HepG2 (cell line): ENCODE measurements at regions not wholly inside any gene's neighbourhood (a gene's known extent, or its start where the extent isn't known, plus 50 kb on each side); places are given as distances from the start of the nearest gene placed in this dataset.
A peak's percentile ranks its signal among the peaks of the same experiment; 100 is the strongest.

Experiments used
- BHLHE40 ChIP-seq: IDR thresholded peaks from 2 replicates; pipeline ENCODE4 v1.6.1; 2011; ENCODE audit warnings: low read length, improper control_type of control experiment
- DNMT3B ChIP-seq: conservative IDR thresholded peaks from 2 replicates; pipeline ENCODE4 v1.6.1; 2016; ENCODE audit warnings: missing biosample characterization, control low read depth
- GLI4 ChIP-seq: sonication (generic); formaldehyde crosslinking; IDR thresholded peaks from 2 replicates; pipeline ENCODE4 v1.5.1; 2020; ENCODE audit warnings: missing genetic modification reagents, mild to moderate bottlenecking, moderate library complexity, borderline replicate concordance
- HDAC1 ChIP-seq: sonication (generic); formaldehyde crosslinking; IDR thresholded peaks from 2 replicates; pipeline ENCODE4 v1.5.1; 2020; ENCODE audit warnings: mild to moderate bottlenecking, missing genetic modification reagents
- HES4 ChIP-seq: sonication (generic); formaldehyde crosslinking; IDR thresholded peaks from 2 replicates; pipeline ENCODE4 v1.9.0; 2021; ENCODE audit warnings: mild to moderate bottlenecking, missing genetic modification reagents, borderline replicate concordance
- HNF4A ChIP-seq: sonication (generic); formaldehyde crosslinking; IDR thresholded peaks from 2 replicates; pipeline ENCODE4 v1.4.0; 2020; ENCODE audit warnings: missing genetic modification reagents
- MEF2D ChIP-seq: sonication (generic); formaldehyde crosslinking; IDR thresholded peaks from 2 replicates; pipeline ENCODE4 v1.5.1; 2020; ENCODE audit warnings: mild to moderate bottlenecking, missing genetic modification reagents
- RAD21 ChIP-seq: fragments of 450-650 bp; formaldehyde crosslinking; IDR thresholded peaks from 2 replicates; pipeline ENCODE4 v1.5.0; 2020; ENCODE audit warnings: mild to moderate bottlenecking
- SIX1 ChIP-seq: sonication (generic); formaldehyde crosslinking; IDR thresholded peaks from 2 replicates; pipeline ENCODE4 v1.4.0; 2020; ENCODE audit warnings: missing genetic modification reagents, borderline replicate concordance
- SP5 ChIP-seq: IDR thresholded peaks from 2 replicates; pipeline ENCODE4 v1.6.1; 2016; ENCODE audit warnings: low read depth, borderline replicate concordance
- XRCC5 ChIP-seq: fragments of 200-400 bp; formaldehyde crosslinking; optimal IDR thresholded peaks from 2 replicates; pipeline ENCODE3; 2017; ENCODE audit warnings: mild to moderate bottlenecking, low read length
- ZFP41 ChIP-seq: sonication (generic); formaldehyde crosslinking; IDR thresholded peaks from 2 replicates; pipeline ENCODE4 v1.4.0; 2020; ENCODE audit warnings: mild to moderate bottlenecking, missing genetic modification reagents, borderline replicate concordance
- ZFP62 ChIP-seq: sonication (generic); formaldehyde crosslinking; IDR thresholded peaks from 2 replicates; pipeline ENCODE4 v1.4.0; 2020; ENCODE audit warnings: missing genetic modification reagents
- ZNF160 ChIP-seq: sonication (generic); formaldehyde crosslinking; IDR thresholded peaks from 2 replicates; pipeline ENCODE4 v1.8.0; 2022; ENCODE audit warnings: mild to moderate bottlenecking, inconsistent platforms, missing genetic modification reagents
- ZNF253 ChIP-seq: sonication (generic); formaldehyde crosslinking; IDR thresholded peaks from 2 replicates; pipeline ENCODE4 v1.8.0; 2022; ENCODE audit warnings: mild to moderate bottlenecking, missing genetic modification reagents, borderline replicate concordance
- ZNF33B ChIP-seq: sonication (generic); formaldehyde crosslinking; IDR thresholded peaks from 2 replicates; pipeline ENCODE4 v1.5.1; 2020; ENCODE audit warnings: mild to moderate bottlenecking, missing genetic modification reagents
- ZNF678 ChIP-seq: sonication (generic); formaldehyde crosslinking; IDR thresholded peaks from 2 replicates; pipeline ENCODE4 v1.4.0; 2020; ENCODE audit warnings: mild to moderate bottlenecking, missing genetic modification reagents
- ZNF772 ChIP-seq: sonication (generic); formaldehyde crosslinking; IDR thresholded peaks from 2 replicates; pipeline ENCODE4 v1.5.0; 2020; ENCODE audit warnings: mild to moderate bottlenecking, missing genetic modification reagents
- ZNF781 ChIP-seq: sonication (generic); formaldehyde crosslinking; IDR thresholded peaks from 2 replicates; pipeline ENCODE4 v1.5.1; 2020; ENCODE audit warnings: borderline replicate concordance, mild to moderate bottlenecking, missing genetic modification reagents; ENCODE audit errors: not compliant biosample characterization
- TF ChIP-seq, protein P1 (sequence below): IDR thresholded peaks from 2 replicates; pipeline ENCODE4 v1.6.1; 2012; ENCODE audit warnings: low read depth, low read length, improper control_type of control experiment
- TF ChIP-seq, protein P2 (sequence below): sonication (generic); formaldehyde crosslinking; IDR thresholded peaks from 2 replicates; pipeline ENCODE4 v1.8.0; 2022; ENCODE audit warnings: mild to moderate bottlenecking, missing genetic modification reagents
- TF ChIP-seq, protein P3 (sequence below): IDR thresholded peaks from 2 replicates; pipeline ENCODE4 v1.6.1; 2012; ENCODE audit warnings: low read length, improper control_type of control experiment
- TF ChIP-seq, protein P4 (sequence below): sonication (generic); formaldehyde crosslinking; IDR thresholded peaks from 2 replicates; pipeline ENCODE4 v1.4.0; 2020; ENCODE audit warnings: mild to moderate bottlenecking, missing genetic modification reagents, borderline replicate concordance

DNA sequence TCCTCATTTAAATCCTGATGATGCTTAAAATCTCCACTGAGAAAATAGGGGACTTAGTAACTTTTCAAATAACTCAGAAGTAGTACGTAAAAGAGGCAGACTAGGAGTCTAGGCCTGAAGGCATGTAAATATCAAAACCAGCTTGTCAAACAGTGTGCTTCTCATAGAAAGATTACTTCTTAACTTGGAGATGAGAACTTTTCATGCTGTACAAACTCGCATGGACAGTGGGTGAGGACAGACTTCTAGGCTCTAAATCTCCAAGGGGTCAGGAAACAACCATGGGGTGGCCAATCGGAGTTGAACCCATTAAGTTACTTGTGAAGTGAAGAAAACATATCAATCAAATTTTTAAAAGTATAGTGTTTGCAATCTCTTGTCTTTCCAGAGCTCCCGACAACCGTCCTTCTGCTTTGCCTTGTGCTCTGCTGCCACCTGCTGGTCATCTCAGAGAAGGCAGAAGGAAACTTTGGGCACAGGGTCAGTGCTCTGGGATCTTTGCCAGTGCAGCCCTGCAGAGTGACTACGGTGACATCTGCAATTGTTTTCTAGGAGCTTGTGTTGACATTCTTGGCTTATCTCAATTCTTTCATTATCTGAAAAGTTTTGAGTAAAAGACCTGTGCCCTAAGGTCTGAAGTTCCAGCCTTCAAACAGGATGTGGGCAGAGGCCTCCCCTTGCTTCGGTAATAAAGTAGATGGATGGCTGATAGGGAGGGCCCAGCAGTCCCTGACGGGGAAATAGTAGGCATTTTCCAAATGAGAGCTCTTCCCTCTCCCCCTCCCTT is 105.1 kb upstream of the PDE4B start (continued):
- TF ChIP-seq, protein P1, sequence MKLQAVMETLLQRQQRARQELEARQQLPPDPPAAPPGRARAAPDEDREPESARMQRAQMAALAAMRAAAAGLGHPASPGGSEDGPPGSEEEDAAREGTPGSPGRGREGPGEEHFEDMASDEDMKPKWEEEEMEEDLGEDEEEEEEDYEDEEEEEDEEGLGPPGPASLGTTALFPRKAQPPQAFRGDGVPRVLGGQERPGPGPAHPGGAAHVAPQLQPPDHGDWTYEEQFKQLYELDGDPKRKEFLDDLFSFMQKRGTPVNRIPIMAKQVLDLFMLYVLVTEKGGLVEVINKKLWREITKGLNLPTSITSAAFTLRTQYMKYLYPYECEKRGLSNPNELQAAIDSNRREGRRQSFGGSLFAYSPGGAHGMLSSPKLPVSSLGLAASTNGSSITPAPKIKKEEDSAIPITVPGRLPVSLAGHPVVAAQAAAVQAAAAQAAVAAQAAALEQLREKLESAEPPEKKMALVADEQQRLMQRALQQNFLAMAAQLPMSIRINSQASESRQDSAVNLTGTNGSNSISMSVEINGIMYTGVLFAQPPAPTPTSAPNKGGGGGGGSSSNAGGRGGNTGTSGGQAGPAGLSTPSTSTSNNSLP, result no peak; the same call in 1 of the 2 replicates
- 0 out of 2 replicates have a peak, but pooled peaks have one; percentile 65 for TF ChIP-seq MEF2D (CRISPR knock-in tag)
- TF ChIP-seq ZFP62 (CRISPR knock-in tag), result no peak
- no peak; the same call in 1 of the 2 replicates for TF ChIP-seq SP5
- TF ChIP-seq ZNF160 (CRISPR knock-in tag), result no peak
- TF ChIP-seq ZNF678 (CRISPR knock-in tag), result no peak
- TF ChIP-seq ZNF781 (CRISPR knock-in tag), result no peak
- no peak for TF ChIP-seq GLI4 (CRISPR knock-in tag)
- peak; percentile 91 for TF ChIP-seq HNF4A (CRISPR knock-in tag)
- TF ChIP-seq, protein P2, sequence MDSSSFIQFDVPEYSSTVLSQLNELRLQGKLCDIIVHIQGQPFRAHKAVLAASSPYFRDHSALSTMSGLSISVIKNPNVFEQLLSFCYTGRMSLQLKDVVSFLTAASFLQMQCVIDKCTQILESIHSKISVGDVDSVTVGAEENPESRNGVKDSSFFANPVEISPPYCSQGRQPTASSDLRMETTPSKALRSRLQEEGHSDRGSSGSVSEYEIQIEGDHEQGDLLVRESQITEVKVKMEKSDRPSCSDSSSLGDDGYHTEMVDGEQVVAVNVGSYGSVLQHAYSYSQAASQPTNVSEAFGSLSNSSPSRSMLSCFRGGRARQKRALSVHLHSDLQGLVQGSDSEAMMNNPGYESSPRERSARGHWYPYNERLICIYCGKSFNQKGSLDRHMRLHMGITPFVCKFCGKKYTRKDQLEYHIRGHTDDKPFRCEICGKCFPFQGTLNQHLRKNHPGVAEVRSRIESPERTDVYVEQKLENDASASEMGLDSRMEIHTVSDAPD, result no peak
- peak; percentile 82 for TF ChIP-seq HDAC1 (CRISPR knock-in tag)
- TF ChIP-seq SIX1 (CRISPR knock-in tag), result no peak
- no peak for TF ChIP-seq ZNF33B
- TF ChIP-seq, protein P3, sequence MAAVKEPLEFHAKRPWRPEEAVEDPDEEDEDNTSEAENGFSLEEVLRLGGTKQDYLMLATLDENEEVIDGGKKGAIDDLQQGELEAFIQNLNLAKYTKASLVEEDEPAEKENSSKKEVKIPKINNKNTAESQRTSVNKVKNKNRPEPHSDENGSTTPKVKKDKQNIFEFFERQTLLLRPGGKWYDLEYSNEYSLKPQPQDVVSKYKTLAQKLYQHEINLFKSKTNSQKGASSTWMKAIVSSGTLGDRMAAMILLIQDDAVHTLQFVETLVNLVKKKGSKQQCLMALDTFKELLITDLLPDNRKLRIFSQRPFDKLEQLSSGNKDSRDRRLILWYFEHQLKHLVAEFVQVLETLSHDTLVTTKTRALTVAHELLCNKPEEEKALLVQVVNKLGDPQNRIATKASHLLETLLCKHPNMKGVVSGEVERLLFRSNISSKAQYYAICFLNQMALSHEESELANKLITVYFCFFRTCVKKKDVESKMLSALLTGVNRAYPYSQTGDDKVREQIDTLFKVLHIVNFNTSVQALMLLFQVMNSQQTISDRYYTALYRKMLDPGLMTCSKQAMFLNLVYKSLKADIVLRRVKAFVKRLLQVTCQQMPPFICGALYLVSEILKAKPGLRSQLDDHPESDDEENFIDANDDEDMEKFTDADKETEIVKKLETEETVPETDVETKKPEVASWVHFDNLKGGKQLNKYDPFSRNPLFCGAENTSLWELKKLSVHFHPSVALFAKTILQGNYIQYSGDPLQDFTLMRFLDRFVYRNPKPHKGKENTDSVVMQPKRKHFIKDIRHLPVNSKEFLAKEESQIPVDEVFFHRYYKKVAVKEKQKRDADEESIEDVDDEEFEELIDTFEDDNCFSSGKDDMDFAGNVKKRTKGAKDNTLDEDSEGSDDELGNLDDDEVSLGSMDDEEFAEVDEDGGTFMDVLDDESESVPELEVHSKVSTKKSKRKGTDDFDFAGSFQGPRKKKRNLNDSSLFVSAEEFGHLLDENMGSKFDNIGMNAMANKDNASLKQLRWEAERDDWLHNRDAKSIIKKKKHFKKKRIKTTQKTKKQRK, result no peak
- no peak for TF ChIP-seq BHLHE40
- TF ChIP-seq, protein P4, sequence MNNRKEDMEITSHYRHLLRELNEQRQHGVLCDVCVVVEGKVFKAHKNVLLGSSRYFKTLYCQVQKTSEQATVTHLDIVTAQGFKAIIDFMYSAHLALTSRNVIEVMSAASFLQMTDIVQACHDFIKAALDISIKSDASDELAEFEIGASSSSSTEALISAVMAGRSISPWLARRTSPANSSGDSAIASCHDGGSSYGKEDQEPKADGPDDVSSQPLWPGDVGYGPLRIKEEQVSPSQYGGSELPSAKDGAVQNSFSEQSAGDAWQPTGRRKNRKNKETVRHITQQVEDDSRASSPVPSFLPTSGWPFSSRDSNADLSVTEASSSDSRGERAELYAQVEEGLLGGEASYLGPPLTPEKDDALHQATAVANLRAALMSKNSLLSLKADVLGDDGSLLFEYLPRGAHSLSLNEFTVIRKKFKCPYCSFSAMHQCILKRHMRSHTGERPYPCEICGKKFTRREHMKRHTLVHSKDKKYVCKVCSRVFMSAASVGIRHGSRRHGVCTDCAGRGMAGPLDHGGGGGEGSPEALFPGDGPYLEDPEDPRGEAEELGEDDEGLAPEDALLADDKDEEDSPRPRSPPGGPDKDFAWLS (CRISPR knock-in tag), result no peak
- no peak for TF ChIP-seq HES4
- TF ChIP-seq XRCC5, result peak; percentile 78
- no peak for TF ChIP-seq ZNF253 (CRISPR knock-in tag)
- TF ChIP-seq ZFP41 (CRISPR knock-in tag), result no peak
- TF ChIP-seq ZNF772 (CRISPR knock-in tag), result peak; percentile 38; the same call in 1 of the 2 replicates
- peak; percentile 94 for TF ChIP-seq RAD21 (CRISPR knock-in tag)
- no peak for TF ChIP-seq DNMT3B (CRISPR knock-in tag)
